SK-N-SH (cell line): ENCODE measurements at regions not wholly inside any gene's neighbourhood (a gene's known extent, or its start where the extent isn't known, plus 50 kb on each side); places are given as distances from the start of the nearest gene placed in this dataset.
A peak's percentile ranks its signal among the peaks of the same experiment; 100 is the strongest.

Experiments
- CTCF ChIA-PET: fragments of 300-600, 350-600 bp; formaldehyde crosslinking; extraction: SDS; loops from one replicate; lab custom pipeline; 2021; lab: Yijun Ruan, JAX
- POLR2A ChIA-PET: fragments of 350-600 bp; sonication (Branson Sonifier 250); formaldehyde crosslinking; extraction: SDS; loops from one replicate; lab custom pipeline; 2020; ENCODE audit warnings: antibody characterized with exemption, inconsistent platforms; lab: Yijun Ruan, JAX
- DNase-seq: peaks from one replicate; pipeline ENCODE4 v3.0.0; 2012
- H2AFZ ChIP-seq: fragments of 200-600 bp; sonication (generic); 2 replicates; pipeline ENCODE4 v1.8.1; 2016; ENCODE audit warnings: antibody characterized with exemption, mild to moderate bottlenecking, low read depth
- H3F3A ChIP-seq: fragments of 200-600 bp; sonication (generic); replicated peaks from 2 replicates; pipeline ENCODE3; 2016; ENCODE audit warnings: antibody characterized with exemption, mild to moderate bottlenecking; ENCODE audit not compliant: insufficient read depth
- H3K27ac ChIP-seq, 2 experiments: fragments of 200-500 bp in 1 of 2; fragments of 200-600 bp in 1 of 2; sonication (Bioruptor generic) in 1 of 2; sonication (generic), shearing (Covaris generic) in 1 of 2; 2 replicates each; pipeline versions ENCODE4 v1.5.1 to v1.6.1; 2014 to 2016; ENCODE audit warnings: low read depth in 2 of 2, inconsistent platforms in 1 of 2, low read length in 1 of 2, mild to moderate bottlenecking in 1 of 2, mixed read lengths in 1 of 2
- H3K27me3 ChIP-seq: fragments of 200-600 bp; sonication (generic), shearing (Covaris generic); 2 replicates; pipeline ENCODE4 v1.6.1; 2016; ENCODE audit warnings: mixed run types; ENCODE audit not compliant: insufficient read depth
- H3K36me3 ChIP-seq, 2 experiments: fragments of 200-500 bp in 1 of 2; fragments of 200-600 bp in 1 of 2; sonication (Bioruptor generic) in 1 of 2; sonication (generic) in 1 of 2; replicated peaks in 1 of 2; 2 replicates each; pipeline versions ENCODE3 to v1.5.1; 2014 to 2016; ENCODE audit warnings: low read length in 1 of 2, mild to moderate bottlenecking in 1 of 2; ENCODE audit not compliant: insufficient read depth in 2 of 2, control insufficient read depth in 1 of 2
- H3K4me1 ChIP-seq, 2 experiments: fragments of 200-500 bp in 1 of 2; fragments of 200-600 bp in 1 of 2; sonication (Bioruptor generic) in 1 of 2; sonication (generic), shearing (Covaris generic) in 1 of 2; 2 replicates each; pipeline versions ENCODE4 v1.5.1 to v1.6.1; 2014 to 2016; ENCODE audit warnings: low read depth in 1 of 2, low read length in 1 of 2, mixed run types in 1 of 2; ENCODE audit not compliant: insufficient read depth in 2 of 2, control insufficient read depth in 1 of 2
- H3K4me2 ChIP-seq: fragments of 200-600 bp; sonication (generic), shearing (Covaris generic); 2 replicates; pipeline ENCODE4 v1.6.1; 2017; ENCODE audit warnings: mixed run types
- H3K4me3 ChIP-seq, 2 experiments: fragments of 200-500 bp in 1 of 2; fragments of 200-600 bp in 1 of 2; sonication (Bioruptor generic) in 1 of 2; sonication (generic), shearing (Covaris generic) in 1 of 2; 2 replicates each; pipeline versions ENCODE4 v1.5.1 to v1.8.1; 2014 to 2016; ENCODE audit warnings: low read depth in 2 of 2, inconsistent platforms in 1 of 2, low read length in 1 of 2, mild to moderate bottlenecking in 1 of 2, mixed read lengths in 1 of 2, moderate library complexity in 1 of 2
- H3K79me2 ChIP-seq: fragments of 200-600 bp; sonication (generic); 2 replicates; pipeline ENCODE4 v1.8.1; 2017; ENCODE audit warnings: mild to moderate bottlenecking; ENCODE audit not compliant: insufficient read depth
- H3K9ac ChIP-seq: fragments of 200-600 bp; sonication (generic); 2 replicates; pipeline ENCODE4 v1.6.1; 2017; ENCODE audit warnings: mixed run types
- H3K9me2 ChIP-seq: fragments of 200-600 bp; sonication (generic); 2 replicates; pipeline ENCODE4 v1.6.1; 2017; ENCODE audit warnings: mixed run types
- H3K9me3 ChIP-seq: fragments of 200-600 bp; sonication (generic); 2 replicates; pipeline ENCODE4 v1.6.1; 2017; ENCODE audit warnings: mixed run types, mild to moderate bottlenecking, moderate library complexity
- H4K20me1 ChIP-seq: fragments of 200-600 bp; sonication (generic); 2 replicates; pipeline ENCODE4 v1.6.1; 2017; ENCODE audit warnings: mild to moderate bottlenecking, mixed run types; ENCODE audit not compliant: insufficient read depth
- CHD2 ChIP-seq: fragments of 150-350 bp; IDR thresholded peaks from 2 replicates; pipeline ENCODE4 v1.6.1; 2018; ENCODE audit warnings: low read length; ENCODE audit not compliant: partially characterized antibody
- EP300 ChIP-seq, 2 experiments: IDR thresholded peaks; 2 replicates each; pipeline versions ENCODE4 v1.4.0 to v1.6.1; 2012; ENCODE audit warnings: borderline replicate concordance in 1 of 2, low read depth in 1 of 2, low read length in 1 of 2
- EZH2phosphoT487 ChIP-seq: fragments of 200-600 bp; sonication (generic); IDR thresholded peaks from 2 replicates; pipeline ENCODE4 v1.6.1; 2017; ENCODE audit warnings: low read depth, mixed run types, mild to moderate bottlenecking, antibody characterized with exemption, moderate library complexity, borderline replicate concordance
- JUND ChIP-seq: IDR thresholded peaks from 2 replicates; pipeline ENCODE4 v1.4.0; 2012
- MAX ChIP-seq: IDR thresholded peaks from 2 replicates; pipeline ENCODE4 v1.4.0; 2012; ENCODE audit warnings: low read depth
- RAD21 ChIP-seq: IDR thresholded peaks from 2 replicates; pipeline ENCODE4 v1.6.1; 2012; ENCODE audit warnings: mild to moderate bottlenecking, low read length
- RCOR1 ChIP-seq: fragments of 150-350 bp; IDR thresholded peaks from 2 replicates; pipeline ENCODE4 v1.6.1; 2017; ENCODE audit warnings: antibody characterized with exemption, low read length
- REST ChIP-seq: IDR thresholded peaks from 2 replicates; pipeline ENCODE4 v1.6.1; 2012; ENCODE audit warnings: mild to moderate bottlenecking, low read depth, low read length, moderate library complexity
- SMC3 ChIP-seq: IDR thresholded peaks from 2 replicates; pipeline ENCODE4 v1.6.1; 2012; ENCODE audit warnings: low read depth, low read length, improper control_type of control experiment
- TAF1 ChIP-seq: IDR thresholded peaks from 2 replicates; pipeline ENCODE4 v1.6.1; 2012; ENCODE audit warnings: low read depth, mild to moderate bottlenecking, low read length, moderate library complexity, borderline replicate concordance
- USF2 ChIP-seq: fragments of 150-350 bp; IDR thresholded peaks from 2 replicates; pipeline ENCODE4 v1.6.1; 2017; ENCODE audit warnings: antibody characterized with exemption, low read length, low read depth, borderline replicate concordance
- WGBS: methylation state at CpG from one replicate; pipeline ENCODE4 v1.1.6; 2017; ENCODE audit warnings: low lambda C conversion rate; 5-methylcytosine and 5-hydroxymethylcytosine counted together

- Histone ChIP-seq H3K36me3 (no peaks in the 10 kb centered on the region), H3K4me3 (no peak overlapping the region), H3K4me2 (no peak overlapping the region), H3K9me3 (no peaks in the 10 kb centered on the region), H3K27me3 (no peaks in the 10 kb centered on the region), H2AFZ (no peak overlapping the region), H3K79me2 (no peaks in the 10 kb centered on the region), H3K9ac (no peak overlapping the region), H3K9me2 (no peaks in the 10 kb centered on the region), H4K20me1 (no peaks in the 10 kb centered on the region), H3F3A (no peaks in the 10 kb centered on the region), H3K4me1 (peaks cover 4 to 38% of the 10 kb centered on the region in 2 experiments; a peak in 3 of 4 replicates), H3K27ac (peak overlapping the region in 1 of 2 experiments; percentile 70; a peak in 2 of 4 replicates)
- ChIA-PET CTCF (no interaction called here), POLR2A (interaction anchor here (1.3 kb wide), 1 partner anchor 18 kb away, joined by 3 read pairs; no protein-coding TSS in a partner anchor)
- WGBS = 66% methylated on average over 7 of the region's 8 CpGs
- TF ChIP-seq CHD2 (peak; percentile 28), REST (no peak), RAD21 (peak; percentile 8), EZH2phosphoT487 (no peak), MAX (no peak), TAF1 (no peak), EP300 (IDR thresholded peaks at IDR 0.05; ENCODE audit: borderline replicate concordance in 1 of 2, low read depth in 1 of 2, low read length in 1 of 2) (peak in 1 of 2 experiments; percentile 56; a peak in 1 of 4 replicates), RCOR1 (no peak)
- DNase-seq = peak; percentile 74
These were observed 559.9 kb downstream of the MN1 start for GRCh38 chr22:27241430-27242321.

GRCh38 chr22:27242474-27242873 lies 559.1 kb downstream of the MN1 start:
- 74% methylated on average over 6 of the region's 6 CpGs for WGBS
- no peak overlapping the region for H3K4me3 ChIP-seq
- H3K4me1 ChIP-seq = peaks cover 4 to 38% of the 10 kb centered on the region in 2 experiments; a peak in 3 of 4 replicates
- no peak overlapping the region for H3K9ac ChIP-seq
- POLR2A ChIA-PET = interaction anchor here (1.3 kb wide), 1 partner anchor 17 kb away, joined by 3 read pairs; no protein-coding TSS in a partner anchor
- H3F3A ChIP-seq = no peaks in the 10 kb centered on the region
- H3K27ac ChIP-seq = peak overlapping the region in 1 of 2 experiments; percentile 70; a peak in 1 of 4 replicates
- no peaks in the 10 kb centered on the region for H4K20me1 ChIP-seq
- H3K27me3 ChIP-seq = no peaks in the 10 kb centered on the region
- no peaks in the 10 kb centered on the region for H3K36me3 ChIP-seq
- DNase-seq = no peak
- H2AFZ ChIP-seq = no peak overlapping the region
- H3K9me2 ChIP-seq = no peaks in the 10 kb centered on the region
- no peaks in the 10 kb centered on the region for H3K9me3 ChIP-seq
- CTCF ChIA-PET = interaction anchor here (0.6 kb wide), 1 partner anchor 86 kb away, joined by 3 read pairs; no protein-coding TSS in a partner anchor
- no peak overlapping the region for H3K4me2 ChIP-seq
- no peak for TF ChIP-seq MAX
- no peak for TF ChIP-seq USF2
- no peak for TF ChIP-seq SMC3
- TF ChIP-seq JUND = no peak
- no peaks in the 10 kb centered on the region for H3K79me2 ChIP-seq
